ENCODE measurements at regions not wholly inside any gene's neighbourhood (a gene's known extent, or its start where the extent isn't known, plus 50 kb on each side); places are given as distances from the start of the nearest gene placed in this dataset.

DNA sequence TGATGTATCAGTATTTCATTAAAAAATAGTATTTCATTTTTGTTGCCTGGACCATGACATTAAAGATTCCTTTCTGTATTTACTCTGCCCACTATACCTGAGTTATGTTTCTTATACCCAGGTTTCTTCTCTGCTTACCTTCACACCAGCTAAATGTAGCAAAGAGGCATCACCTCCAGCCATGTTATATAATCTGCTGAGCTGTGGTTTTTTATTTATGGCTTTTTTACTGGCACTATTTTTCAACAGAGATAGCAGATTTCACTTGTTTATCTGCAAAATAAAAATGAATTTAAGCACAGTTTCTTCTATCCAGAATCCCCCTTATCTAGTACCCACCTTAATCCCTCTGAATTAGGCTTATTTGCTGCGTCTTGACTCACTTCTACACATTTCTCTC is 979.0 kb upstream of the MAN1A1 start (continued):
- TF ChIP-seq, protein P1, sequence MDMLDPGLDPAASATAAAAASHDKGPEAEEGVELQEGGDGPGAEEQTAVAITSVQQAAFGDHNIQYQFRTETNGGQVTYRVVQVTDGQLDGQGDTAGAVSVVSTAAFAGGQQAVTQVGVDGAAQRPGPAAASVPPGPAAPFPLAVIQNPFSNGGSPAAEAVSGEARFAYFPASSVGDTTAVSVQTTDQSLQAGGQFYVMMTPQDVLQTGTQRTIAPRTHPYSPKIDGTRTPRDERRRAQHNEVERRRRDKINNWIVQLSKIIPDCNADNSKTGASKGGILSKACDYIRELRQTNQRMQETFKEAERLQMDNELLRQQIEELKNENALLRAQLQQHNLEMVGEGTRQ (CRISPR knock-in tag; IDR thresholded peaks at IDR 0.05): no peak
- TF ChIP-seq FOXP1 (CRISPR knock-in tag; IDR thresholded peaks at IDR 0.05; ENCODE audit: borderline replicate concordance) (no peak), ZNF263 (CRISPR knock-in tag; IDR thresholded peaks at IDR 0.05; ENCODE audit: low read depth) (no peak)

DNA sequence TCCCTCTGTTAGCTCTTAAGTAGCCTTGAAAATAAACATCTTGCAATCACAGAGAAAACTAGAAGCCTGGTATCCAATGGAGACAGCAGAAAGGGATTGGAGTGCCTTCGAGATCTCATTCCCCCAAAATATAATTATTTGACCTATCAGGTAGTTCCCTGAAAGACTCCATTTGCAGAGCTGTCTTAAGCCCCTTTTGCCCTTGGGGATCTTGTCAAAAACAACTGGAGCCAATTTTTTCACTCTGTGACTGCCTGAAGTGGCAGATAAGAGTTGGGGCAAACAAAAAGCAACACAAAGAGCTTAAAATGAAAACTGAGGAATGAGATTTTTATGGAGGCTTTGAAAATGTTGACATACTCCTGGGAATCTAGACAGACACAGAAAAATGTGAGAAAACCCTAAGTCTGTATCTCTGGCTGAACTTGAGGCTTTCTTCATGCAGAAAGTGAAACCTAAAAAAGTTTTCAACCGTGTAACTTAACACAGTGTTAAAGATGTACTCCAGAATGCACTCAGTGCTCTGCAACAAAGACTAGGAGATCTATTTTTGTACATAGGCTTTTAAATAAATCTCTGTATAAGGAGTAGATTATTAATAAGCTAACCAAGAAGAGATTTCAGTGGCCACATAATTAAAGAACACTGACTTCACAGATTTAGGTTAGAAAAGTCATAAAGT is 971.1 kb upstream of the MAN1A1 start:
- H3K4me3 Mint-ChIP-seq: no peak overlapping the region
- no peaks in the 10 kb centered on the region for H3K36me3 Mint-ChIP-seq
- ATAC-seq (no peak), DNase-seq (ENCODE audit: low spot score) (no peak)
- POLR2A ChIA-PET: no interaction called here
- no peaks in the 10 kb centered on the region for H3K4me1 Mint-ChIP-seq
- peaks cover 6% of the 10 kb centered on the region; the same call in 1 of the 2 replicates for H3K9me3 Mint-ChIP-seq
- TF ChIP-seq, protein P2, sequence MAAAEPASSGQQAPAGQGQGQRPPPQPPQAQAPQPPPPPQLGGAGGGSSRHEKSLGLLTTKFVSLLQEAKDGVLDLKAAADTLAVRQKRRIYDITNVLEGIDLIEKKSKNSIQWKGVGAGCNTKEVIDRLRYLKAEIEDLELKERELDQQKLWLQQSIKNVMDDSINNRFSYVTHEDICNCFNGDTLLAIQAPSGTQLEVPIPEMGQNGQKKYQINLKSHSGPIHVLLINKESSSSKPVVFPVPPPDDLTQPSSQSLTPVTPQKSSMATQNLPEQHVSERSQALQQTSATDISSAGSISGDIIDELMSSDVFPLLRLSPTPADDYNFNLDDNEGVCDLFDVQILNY (CRISPR knock-in tag; IDR thresholded peaks at IDR 0.05): no peak
- TF ChIP-seq ZNF416 (CRISPR knock-in tag; IDR thresholded peaks at IDR 0.05) (no peak), ZNF263 (CRISPR knock-in tag; IDR thresholded peaks at IDR 0.05; ENCODE audit: low read depth) (no peak), ELF4 (CRISPR knock-in tag; IDR thresholded peaks at IDR 0.05; ENCODE audit: low read depth) (no peak), CREM (CRISPR knock-in tag; IDR thresholded peaks at IDR 0.05) (no peak), SP1 (CRISPR knock-in tag; conservative IDR thresholded peaks at IDR 0.05) (no peak), SOX15 (CRISPR knock-in tag; IDR thresholded peaks at IDR 0.05) (no peak)
- TF ChIP-seq, protein P3, sequence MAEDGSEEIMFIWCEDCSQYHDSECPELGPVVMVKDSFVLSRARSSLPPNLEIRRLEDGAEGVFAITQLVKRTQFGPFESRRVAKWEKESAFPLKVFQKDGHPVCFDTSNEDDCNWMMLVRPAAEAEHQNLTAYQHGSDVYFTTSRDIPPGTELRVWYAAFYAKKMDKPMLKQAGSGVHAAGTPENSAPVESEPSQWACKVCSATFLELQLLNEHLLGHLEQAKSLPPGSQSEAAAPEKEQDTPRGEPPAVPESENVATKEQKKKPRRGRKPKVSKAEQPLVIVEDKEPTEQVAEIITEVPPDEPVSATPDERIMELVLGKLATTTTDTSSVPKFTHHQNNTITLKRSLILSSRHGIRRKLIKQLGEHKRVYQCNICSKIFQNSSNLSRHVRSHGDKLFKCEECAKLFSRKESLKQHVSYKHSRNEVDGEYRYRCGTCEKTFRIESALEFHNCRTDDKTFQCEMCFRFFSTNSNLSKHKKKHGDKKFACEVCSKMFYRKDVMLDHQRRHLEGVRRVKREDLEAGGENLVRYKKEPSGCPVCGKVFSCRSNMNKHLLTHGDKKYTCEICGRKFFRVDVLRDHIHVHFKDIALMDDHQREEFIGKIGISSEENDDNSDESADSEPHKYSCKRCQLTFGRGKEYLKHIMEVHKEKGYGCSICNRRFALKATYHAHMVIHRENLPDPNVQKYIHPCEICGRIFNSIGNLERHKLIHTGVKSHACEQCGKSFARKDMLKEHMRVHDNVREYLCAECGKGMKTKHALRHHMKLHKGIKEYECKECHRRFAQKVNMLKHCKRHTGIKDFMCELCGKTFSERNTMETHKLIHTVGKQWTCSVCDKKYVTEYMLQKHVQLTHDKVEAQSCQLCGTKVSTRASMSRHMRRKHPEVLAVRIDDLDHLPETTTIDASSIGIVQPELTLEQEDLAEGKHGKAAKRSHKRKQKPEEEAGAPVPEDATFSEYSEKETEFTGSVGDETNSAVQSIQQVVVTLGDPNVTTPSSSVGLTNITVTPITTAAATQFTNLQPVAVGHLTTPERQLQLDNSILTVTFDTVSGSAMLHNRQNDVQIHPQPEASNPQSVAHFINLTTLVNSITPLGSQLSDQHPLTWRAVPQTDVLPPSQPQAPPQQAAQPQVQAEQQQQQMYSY (CRISPR knock-in tag; IDR thresholded peaks at IDR 0.05): no peak
- TF ChIP-seq, protein P4, sequence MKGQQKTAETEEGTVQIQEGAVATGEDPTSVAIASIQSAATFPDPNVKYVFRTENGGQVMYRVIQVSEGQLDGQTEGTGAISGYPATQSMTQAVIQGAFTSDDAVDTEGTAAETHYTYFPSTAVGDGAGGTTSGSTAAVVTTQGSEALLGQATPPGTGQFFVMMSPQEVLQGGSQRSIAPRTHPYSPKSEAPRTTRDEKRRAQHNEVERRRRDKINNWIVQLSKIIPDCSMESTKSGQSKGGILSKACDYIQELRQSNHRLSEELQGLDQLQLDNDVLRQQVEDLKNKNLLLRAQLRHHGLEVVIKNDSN (CRISPR knock-in tag; IDR thresholded peaks at IDR 0.05): no peak
- TF ChIP-seq, protein P5, sequence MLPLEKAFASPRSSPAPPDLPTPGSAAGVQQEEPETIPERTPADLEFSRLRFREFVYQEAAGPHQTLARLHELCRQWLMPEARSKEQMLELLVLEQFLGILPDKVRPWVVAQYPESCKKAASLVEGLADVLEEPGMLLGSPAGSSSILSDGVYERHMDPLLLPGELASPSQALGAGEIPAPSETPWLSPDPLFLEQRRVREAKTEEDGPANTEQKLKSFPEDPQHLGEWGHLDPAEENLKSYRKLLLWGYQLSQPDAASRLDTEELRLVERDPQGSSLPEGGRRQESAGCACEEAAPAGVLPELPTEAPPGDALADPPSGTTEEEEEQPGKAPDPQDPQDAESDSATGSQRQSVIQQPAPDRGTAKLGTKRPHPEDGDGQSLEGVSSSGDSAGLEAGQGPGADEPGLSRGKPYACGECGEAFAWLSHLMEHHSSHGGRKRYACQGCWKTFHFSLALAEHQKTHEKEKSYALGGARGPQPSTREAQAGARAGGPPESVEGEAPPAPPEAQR (CRISPR knock-in tag; IDR thresholded peaks at IDR 0.05): no peak
- TF ChIP-seq, protein P6, sequence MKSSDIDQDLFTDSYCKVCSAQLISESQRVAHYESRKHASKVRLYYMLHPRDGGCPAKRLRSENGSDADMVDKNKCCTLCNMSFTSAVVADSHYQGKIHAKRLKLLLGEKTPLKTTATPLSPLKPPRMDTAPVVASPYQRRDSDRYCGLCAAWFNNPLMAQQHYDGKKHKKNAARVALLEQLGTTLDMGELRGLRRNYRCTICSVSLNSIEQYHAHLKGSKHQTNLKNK (CRISPR knock-in tag; IDR thresholded peaks at IDR 0.05): no peak
- TF ChIP-seq, protein P7, sequence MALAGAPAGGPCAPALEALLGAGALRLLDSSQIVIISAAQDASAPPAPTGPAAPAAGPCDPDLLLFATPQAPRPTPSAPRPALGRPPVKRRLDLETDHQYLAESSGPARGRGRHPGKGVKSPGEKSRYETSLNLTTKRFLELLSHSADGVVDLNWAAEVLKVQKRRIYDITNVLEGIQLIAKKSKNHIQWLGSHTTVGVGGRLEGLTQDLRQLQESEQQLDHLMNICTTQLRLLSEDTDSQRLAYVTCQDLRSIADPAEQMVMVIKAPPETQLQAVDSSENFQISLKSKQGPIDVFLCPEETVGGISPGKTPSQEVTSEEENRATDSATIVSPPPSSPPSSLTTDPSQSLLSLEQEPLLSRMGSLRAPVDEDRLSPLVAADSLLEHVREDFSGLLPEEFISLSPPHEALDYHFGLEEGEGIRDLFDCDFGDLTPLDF (CRISPR knock-in tag; IDR thresholded peaks at IDR 0.05): no peak
- no peaks in the 10 kb centered on the region for H3K27me3 Mint-ChIP-seq (ENCODE audit: low read depth)
- CTCF ChIA-PET: no interaction called here
- no peak overlapping the region for H3K27ac Mint-ChIP-seq
